H1 (cell line): ENCODE measurements at regions not wholly inside any gene's neighbourhood (a gene's known extent, or its start where the extent isn't known, plus 50 kb on each side); places are given as distances from the start of the nearest gene placed in this dataset.

Experiments used
- CTCF ChIA-PET: fragments of 300-600 bp; sonication (Branson Sonifier 250); formaldehyde crosslinking; loops from one replicate; lab custom pipeline; 2021; ENCODE audit not compliant: partially characterized antibody; lab: Charles Lee
- POLR2A ChIA-PET: fragments of 300-600 bp; sonication (Branson Sonifier 250); formaldehyde crosslinking; loops from one replicate; lab custom pipeline; 2021; ENCODE audit warnings: inconsistent platforms; ENCODE audit not compliant: partially characterized antibody; lab: Charles Lee
- DNase-seq, 2 experiments: peaks; one replicate each; pipeline versions ENCODE4 v3.0.0 to v3.0.0-alpha.2; 2010 to 2022; ENCODE audit warnings: low spot score in 2 of 2, low read depth in 1 of 2, mixed read lengths in 1 of 2
- FAIRE-seq: peaks from 2 replicates; lab custom pipeline; 2011; peaks lifted over from hg19 to GRCh38; lab: Jason Lieb, UNC
- H2AFZ ChIP-seq: 2 replicates; pipeline ENCODE4 v1.8.1; 2012; ENCODE audit warnings: low read length, inconsistent platforms
- H2AK5ac ChIP-seq: 2 replicates; pipeline ENCODE4 v1.6.1; 2013; ENCODE audit warnings: low read depth, low read length
- H2BK120ac ChIP-seq: replicated peaks from 2 replicates; pipeline ENCODE3; 2013; ENCODE audit warnings: low read depth, low read length, inconsistent platforms
- H2BK12ac ChIP-seq: 2 replicates; pipeline ENCODE4 v1.6.1; 2013; ENCODE audit warnings: low read depth, low read length
- H2BK15ac ChIP-seq: 2 replicates; pipeline ENCODE4 v1.6.1; 2013; ENCODE audit warnings: low read length
- H2BK20ac ChIP-seq: 2 replicates; pipeline ENCODE4 v1.6.1; 2013; ENCODE audit warnings: low read length
- H2BK5ac ChIP-seq: 2 replicates; pipeline ENCODE4 v1.6.1; 2013; ENCODE audit warnings: low read depth, low read length
- H3K14ac ChIP-seq: 2 replicates; pipeline ENCODE4 v1.6.1; 2013; ENCODE audit warnings: inconsistent platforms; ENCODE audit not compliant: insufficient read length
- H3K18ac ChIP-seq: 2 replicates; pipeline ENCODE4 v1.6.1; 2013; ENCODE audit warnings: low read length; ENCODE audit errors: extremely low read depth
- H3K23ac ChIP-seq: 2 replicates; pipeline ENCODE4 v1.6.1; 2013; ENCODE audit warnings: inconsistent platforms; ENCODE audit not compliant: insufficient read length
- H3K23me2 ChIP-seq: 2 replicates; pipeline ENCODE4 v1.6.1; 2013; ENCODE audit warnings: low read depth, low read length
- H3K27ac ChIP-seq: 2 replicates; pipeline ENCODE4 v1.6.1; 2011; ENCODE audit warnings: low read depth, low read length, inconsistent platforms
- H3K27me3 ChIP-seq, 4 experiments: replicated peaks in 1 of 4; 1 replicate in 1 of 4; 2 replicates in 3 of 4; pipeline versions ENCODE4 v1.6.1 to v1.8.1; 2011 to 2013; ENCODE audit warnings: low read length in 3 of 4, mild to moderate bottlenecking in 3 of 4, inconsistent platforms in 2 of 4, mixed read lengths in 2 of 4, moderate library complexity in 1 of 4; ENCODE audit not compliant: control insufficient read depth in 3 of 4, insufficient read depth in 3 of 4; ENCODE audit errors: extremely low read depth in 1 of 4
- H3K36me3 ChIP-seq, 4 experiments: 2 replicates each; pipeline versions ENCODE4 v1.6.1 to v1.8.1; 2011 to 2013; ENCODE audit warnings: mild to moderate bottlenecking in 4 of 4, low read length in 3 of 4, moderate library complexity in 2 of 4, control low read depth in 1 of 4, inconsistent platforms in 1 of 4; ENCODE audit not compliant: insufficient read depth in 4 of 4, control insufficient read depth in 2 of 4
- H3K4ac ChIP-seq: replicated peaks from 2 replicates; pipeline ENCODE3; 2013; ENCODE audit warnings: low read length, low read depth, mixed read lengths, inconsistent platforms; ENCODE audit not compliant: insufficient read length
- H3K4me1 ChIP-seq, 4 experiments: replicated peaks in 1 of 4; 1 replicate in 1 of 4; 2 replicates in 3 of 4; pipeline versions ENCODE4 v1.6.1 to v1.8.1; 2011 to 2013; ENCODE audit warnings: low read length in 3 of 4, inconsistent platforms in 2 of 4, mixed read lengths in 1 of 4; ENCODE audit not compliant: insufficient read depth in 4 of 4, control insufficient read depth in 3 of 4
- H3K4me2 ChIP-seq, 2 experiments: 2 replicates each; pipeline versions ENCODE4 v1.6.1 to v1.8.1; 2011 to 2013; ENCODE audit warnings: low read depth in 2 of 2, low read length in 2 of 2, control low read depth in 1 of 2, inconsistent platforms in 1 of 2, mild to moderate bottlenecking in 1 of 2; ENCODE audit not compliant: insufficient read depth in 1 of 2
- H3K4me3 ChIP-seq, 4 experiments: fragments of 200-600, 300-600 bp in 1 of 4; sonication (generic), shearing (Covaris generic), sonication (Bioruptor Twin) in 1 of 4; 2 replicates each; pipeline versions ENCODE4 v1.5.1 to v1.8.1; 2011 to 2016; ENCODE audit warnings: low read length in 4 of 4, low read depth in 3 of 4, control low read depth in 2 of 4, inconsistent platforms in 2 of 4, mild to moderate bottlenecking in 2 of 4, mixed read lengths in 1 of 4, moderate library complexity in 1 of 4; ENCODE audit not compliant: insufficient read depth in 2 of 4; ENCODE audit errors: extremely low read depth in 1 of 4
- H3K56ac ChIP-seq: replicated peaks from 2 replicates; pipeline ENCODE3; 2013; ENCODE audit warnings: low read depth, mild to moderate bottlenecking, mixed read lengths, low read length, inconsistent platforms; ENCODE audit not compliant: insufficient read length
- H3K79me1 ChIP-seq: 2 replicates; pipeline ENCODE4 v1.6.1; 2013; ENCODE audit warnings: low read depth, low read length, control low read depth
- H3K79me2 ChIP-seq, 2 experiments: 2 replicates each; pipeline versions ENCODE4 v1.6.1 to v1.8.1; 2012 to 2013; ENCODE audit warnings: low read length in 2 of 2, mild to moderate bottlenecking in 2 of 2, inconsistent platforms in 1 of 2; ENCODE audit not compliant: insufficient read depth in 2 of 2, control insufficient read depth in 1 of 2
- H3K9ac ChIP-seq, 4 experiments: replicated peaks in 1 of 4; 1 replicate in 1 of 4; 2 replicates in 3 of 4; pipeline versions ENCODE4 v1.6.1 to v1.8.1; 2011 to 2013; ENCODE audit warnings: low read depth in 3 of 4, low read length in 3 of 4, control low read depth in 2 of 4, mild to moderate bottlenecking in 2 of 4, moderate library complexity in 2 of 4, inconsistent platforms in 1 of 4; ENCODE audit errors: extremely low read depth in 1 of 4
- H3K9me3 ChIP-seq, 2 experiments: 2 replicates each; pipeline versions ENCODE4 v1.6.1 to v1.8.1; 2012 to 2013; ENCODE audit warnings: mild to moderate bottlenecking in 2 of 2, moderate library complexity in 2 of 2, control low read depth in 1 of 2, inconsistent platforms in 1 of 2, low read depth in 1 of 2, low read length in 1 of 2, mixed read lengths in 1 of 2; ENCODE audit not compliant: insufficient read depth in 2 of 2
- H4K20me1 ChIP-seq, 2 experiments: replicated peaks in 1 of 2; 2 replicates each; pipeline versions ENCODE3 to v1.8.1; 2011 to 2013; ENCODE audit warnings: inconsistent platforms in 2 of 2, low read length in 2 of 2, mild to moderate bottlenecking in 1 of 2; ENCODE audit not compliant: insufficient read depth in 2 of 2, control insufficient read depth in 1 of 2
- H4K5ac ChIP-seq: 2 replicates; pipeline ENCODE4 v1.6.1; 2013; ENCODE audit warnings: low read length, low read depth, mixed read lengths, inconsistent platforms; ENCODE audit not compliant: insufficient read length
- H4K8ac ChIP-seq: 2 replicates; pipeline ENCODE4 v1.8.0; 2013; ENCODE audit warnings: mild to moderate bottlenecking, moderate library complexity, low read length, inconsistent platforms; ENCODE audit not compliant: insufficient read depth; ENCODE audit errors: extremely low read depth
- H4K91ac ChIP-seq: replicated peaks from 2 replicates; pipeline ENCODE3; 2013; ENCODE audit warnings: low read length, mixed read lengths, inconsistent platforms; ENCODE audit not compliant: insufficient read length
- CBX8 ChIP-seq: fragments of 300-800, 300-1000 bp; sonication (generic); IDR thresholded peaks from 2 replicates; pipeline ENCODE4 v1.7.1; 2016; ENCODE audit warnings: low read depth, low read length, borderline replicate concordance
- KDM1A ChIP-seq: fragments of 200-600, 300-600 bp; sonication (generic); IDR thresholded peaks from 2 replicates; pipeline ENCODE4 v1.7.1; 2016; ENCODE audit warnings: mild to moderate bottlenecking, low read length, borderline replicate concordance
- PHF8 ChIP-seq: fragments of 200-600 bp; sonication (generic); conservative IDR thresholded peaks from 2 replicates; pipeline ENCODE4 v1.7.1; 2012; ENCODE audit warnings: low read depth, mild to moderate bottlenecking, inconsistent platforms, low read length, moderate library complexity
- RAD21 ChIP-seq, 2 experiments: IDR thresholded peaks in 1 of 2; conservative IDR thresholded peaks in 1 of 2; 2 replicates each; pipeline ENCODE4 v1.6.1; 2011; ENCODE audit warnings: low read depth in 2 of 2, low read length in 2 of 2, improper control_type of control experiment in 1 of 2, inconsistent platforms in 1 of 2, mild to moderate bottlenecking in 1 of 2, moderate library complexity in 1 of 2
- SIX5 ChIP-seq: IDR thresholded peaks from 2 replicates; pipeline ENCODE4 v1.6.1; 2011; ENCODE audit warnings: mild to moderate bottlenecking, low read depth, low read length
- SRF ChIP-seq: IDR thresholded peaks from 2 replicates; pipeline ENCODE4 v1.6.1; 2011; ENCODE audit warnings: mild to moderate bottlenecking, low read depth, low read length, moderate library complexity
- WGBS, 2 experiments: shearing (Covaris generic) in 1 of 2; methylation state at CpG; one replicate each; pipeline versions ENCODE4 v1.1.6 to v1.1.7; 2013 to 2015; ENCODE audit warnings: low lambda C conversion rate in 2 of 2, mixed read lengths in 2 of 2, inconsistent platforms in 1 of 2, low coverage in 1 of 2, missing lambda C conversion rate in 1 of 2; ENCODE audit not compliant: insufficient replicate concordance in 2 of 2, insufficient coverage in 1 of 2, insufficient read length in 1 of 2; ENCODE audit errors: extremely low coverage in 1 of 2, missing lambda C conversion rate in 1 of 2; 5-methylcytosine and 5-hydroxymethylcytosine counted together
- TF ChIP-seq, protein P1 (sequence below): IDR thresholded peaks from 2 replicates; pipeline ENCODE4 v1.6.1; 2011; ENCODE audit warnings: low read depth, mild to moderate bottlenecking, low read length; ENCODE audit not compliant: insufficient read depth

DNA sequence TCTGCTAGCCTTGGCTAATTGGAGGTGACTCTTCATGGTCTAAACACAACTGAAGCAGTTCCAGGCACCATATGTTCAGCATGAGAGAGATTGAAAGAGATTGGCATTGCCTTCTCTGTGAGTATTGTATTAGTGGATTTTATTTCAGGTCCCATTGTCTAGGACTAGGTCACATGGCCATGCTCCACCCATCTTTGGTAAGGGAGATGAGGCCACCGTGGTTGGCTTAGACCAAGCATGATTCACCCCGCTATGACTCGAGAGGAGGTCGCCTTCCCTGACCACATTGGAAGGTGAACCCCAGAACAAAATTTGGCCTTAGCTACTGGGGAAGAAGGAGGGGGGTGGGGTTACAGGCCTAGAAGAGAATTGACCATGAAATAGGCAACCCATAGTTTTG is 109.9 kb upstream of the BCOR start:
- DNase-seq (no peak), FAIRE-seq (no peak)
- no peaks in the 10 kb centered on the region for H3K79me1 ChIP-seq
- peaks cover 0 to 8% of the 10 kb centered on the region in 2 experiments; a peak in 1 of 4 replicates for H3K9me3 ChIP-seq
- H3K14ac ChIP-seq, result no peak overlapping the region
- no peaks in the 10 kb centered on the region for H3K79me2 ChIP-seq
- H4K91ac ChIP-seq, result no peak overlapping the region
- no peak overlapping the region for H2AFZ ChIP-seq
- no peak overlapping the region for H3K23ac ChIP-seq
- H3K18ac ChIP-seq, result no peak overlapping the region
- H2BK15ac ChIP-seq, result no peak overlapping the region
- no peak overlapping the region for H3K4me2 ChIP-seq
- H2BK5ac ChIP-seq, result no peak overlapping the region
- no peak overlapping the region for H2BK120ac ChIP-seq
- ChIA-PET CTCF (no interaction called here), POLR2A (no interaction called here)
- no peak overlapping the region for H2AK5ac ChIP-seq
- no peaks in the 10 kb centered on the region for H3K4me1 ChIP-seq
- no peak overlapping the region for H2BK20ac ChIP-seq
- 100% methylated on average over 4 of the region's 4 CpGs; no CpG with 5 or more reads in 1 of the 2 experiments for WGBS, 2 experiments
- no peak overlapping the region for H4K5ac ChIP-seq
- no peak for TF ChIP-seq SIX5
- no peak for TF ChIP-seq KDM1A
- no peak for TF ChIP-seq CBX8
- no peak for TF ChIP-seq RAD21 (IDR thresholded peaks at IDR 0.05 in 1 of 2, conservative IDR thresholded peaks at IDR 0.05 in 1 of 2; ENCODE audit: low read depth in 2 of 2, low read length in 2 of 2)
- TF ChIP-seq SRF, result no peak
- TF ChIP-seq PHF8, result no peak
- TF ChIP-seq, protein P1, sequence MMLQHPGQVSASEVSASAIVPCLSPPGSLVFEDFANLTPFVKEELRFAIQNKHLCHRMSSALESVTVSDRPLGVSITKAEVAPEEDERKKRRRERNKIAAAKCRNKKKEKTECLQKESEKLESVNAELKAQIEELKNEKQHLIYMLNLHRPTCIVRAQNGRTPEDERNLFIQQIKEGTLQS, result no peak
- H2BK12ac ChIP-seq, result no peak overlapping the region
- no peaks in the 10 kb centered on the region for H3K36me3 ChIP-seq
- no peak overlapping the region for H3K4ac ChIP-seq
- H3K27ac ChIP-seq, result no peak overlapping the region
- no peaks in the 10 kb centered on the region for H4K20me1 ChIP-seq
- no peaks in the 10 kb centered on the region for H3K23me2 ChIP-seq
- no peak overlapping the region for H3K56ac ChIP-seq
- no peak overlapping the region for H3K4me3 ChIP-seq
- no peaks in the 10 kb centered on the region for H3K27me3 ChIP-seq
- H4K8ac ChIP-seq, result no peak overlapping the region
- H3K9ac ChIP-seq, result no peak overlapping the region
